Endodermal cell (in vitro differentiated cells): ENCODE measurements at regions not wholly inside any gene's neighbourhood (a gene's known extent, or its start where the extent isn't known, plus 50 kb on each side); places are given as distances from the start of the nearest gene placed in this dataset.

Experiments used
- DNase-seq: peaks from one replicate; pipeline ENCODE4 v3.0.0-alpha.2; 2017
- H3K27ac ChIP-seq: 2 replicates; pipeline ENCODE4 v1.5.1; 2013; ENCODE audit warnings: mild to moderate bottlenecking, low read depth, low read length, moderate library complexity
- H3K27me3 ChIP-seq: 2 replicates; pipeline ENCODE4 v1.6.1; 2013; ENCODE audit warnings: mild to moderate bottlenecking, low read length, moderate library complexity; ENCODE audit not compliant: insufficient read depth, control insufficient read depth, poor library complexity, severe bottlenecking
- H3K36me3 ChIP-seq: 2 replicates; pipeline ENCODE4 v1.7.0; 2013; ENCODE audit warnings: mild to moderate bottlenecking, low read length, moderate library complexity; ENCODE audit not compliant: control insufficient read depth, insufficient read depth
- H3K4me1 ChIP-seq: one replicate; pipeline ENCODE4 v1.7.0; 2013; ENCODE audit warnings: low read length; ENCODE audit not compliant: control insufficient read depth, insufficient read depth
- H3K4me3 ChIP-seq: 2 replicates; pipeline ENCODE4 v1.5.1; 2013; ENCODE audit warnings: mild to moderate bottlenecking, low read length, moderate library complexity
- H3K9ac ChIP-seq: 2 replicates; pipeline ENCODE4 v1.6.1; 2013; ENCODE audit warnings: mild to moderate bottlenecking, low read length, moderate library complexity; ENCODE audit not compliant: poor library complexity, severe bottlenecking; ENCODE audit errors: extremely low read depth
- H3K9me3 ChIP-seq: 2 replicates; pipeline ENCODE4 v1.6.1; 2013; ENCODE audit warnings: mild to moderate bottlenecking, low read length, moderate library complexity; ENCODE audit not compliant: control insufficient read depth
- H3K27ac Mint-ChIP-seq: 2 replicates; pipeline ENCODE4 v1.8.0; 2020; ENCODE audit warnings: mixed read lengths
- H3K27me3 Mint-ChIP-seq: 2 replicates; pipeline ENCODE4 v1.8.0; 2021; ENCODE audit warnings: mild to moderate bottlenecking, mixed read lengths; ENCODE audit not compliant: insufficient read depth
- H3K36me3 Mint-ChIP-seq: 2 replicates; pipeline ENCODE4 v1.8.0; 2020; ENCODE audit warnings: low read depth, mixed read lengths
- H3K4me1 Mint-ChIP-seq: 2 replicates; pipeline ENCODE4 v1.8.0; 2020; ENCODE audit warnings: mixed read lengths
- H3K4me3 Mint-ChIP-seq: 2 replicates; pipeline ENCODE4 v1.8.0; 2020; ENCODE audit warnings: mild to moderate bottlenecking, moderate library complexity, mixed read lengths
- H3K9me3 Mint-ChIP-seq: 2 replicates; pipeline ENCODE4 v1.8.0; 2020; ENCODE audit warnings: mild to moderate bottlenecking, mixed read lengths
- CTCF ChIP-seq: fragments of 200-600 bp; sonication (generic); conservative IDR thresholded peaks from 2 replicates; pipeline ENCODE4 v1.5.0; 2021; ENCODE audit warnings: antibody characterized with exemption, mild to moderate bottlenecking
- WGBS, 2 experiments: methylation state at CpG; one replicate each; pipeline versions ENCODE4 v1.1.5 to v1.1.7; 2013; ENCODE audit warnings: missing lambda C conversion rate in 2 of 2, mixed read lengths in 1 of 2; ENCODE audit not compliant: insufficient coverage in 1 of 2, insufficient read length in 1 of 2; 5-methylcytosine and 5-hydroxymethylcytosine counted together

DNA sequence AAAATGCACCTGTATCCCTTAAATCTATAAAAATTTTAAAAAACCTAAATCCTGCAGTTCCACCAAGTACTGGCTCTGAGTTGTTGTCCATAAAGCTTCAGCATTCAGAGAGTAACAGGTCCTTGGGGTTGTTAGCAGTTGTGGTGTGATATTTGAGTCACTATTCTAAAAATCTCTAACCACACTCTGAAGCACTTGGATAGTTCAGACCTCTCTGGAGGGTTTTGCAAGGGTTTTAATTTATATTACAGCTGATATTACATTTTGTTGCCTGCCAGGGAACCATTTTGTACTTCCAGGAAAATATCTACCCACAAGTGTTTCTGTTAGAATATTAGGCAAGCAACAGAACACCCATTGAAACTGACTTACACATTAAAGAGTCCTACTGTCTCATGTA is 255.6 kb downstream of the TBL1XR1 start:
- H3K4me3 Mint-ChIP-seq: no peak overlapping the region
- peaks cover 2% of the 10 kb centered on the region for H3K36me3 Mint-ChIP-seq
- Histone ChIP-seq H3K9me3 (no peaks in the 10 kb centered on the region), H3K27me3 (no peaks in the 10 kb centered on the region), H3K27ac (no peak overlapping the region), H3K4me1 (no peaks in the 10 kb centered on the region), H3K4me3 (no peak overlapping the region), H3K36me3 (no peaks in the 10 kb centered on the region), H3K9ac (no peak overlapping the region)
- DNase-seq: no peak
- H3K4me1 Mint-ChIP-seq: peaks cover 7% of the 10 kb centered on the region
- H3K27me3 Mint-ChIP-seq: no peaks in the 10 kb centered on the region
- TF ChIP-seq CTCF: no peak
- H3K9me3 Mint-ChIP-seq: peaks cover 3% of the 10 kb centered on the region
- no peak overlapping the region for H3K27ac Mint-ChIP-seq

- H3K9me3 ChIP-seq: peaks cover 7% of the 10 kb centered on the region
- Mint-ChIP-seq H3K36me3 (peaks cover 6% of the 10 kb centered on the region), H3K4me3 (no peak overlapping the region), H3K27ac (no peak overlapping the region), H3K9me3 (peaks cover 8% of the 10 kb centered on the region), H3K4me1 (peaks cover 7% of the 10 kb centered on the region), H3K27me3 (no peaks in the 10 kb centered on the region)
- peak; percentile 89 for TF ChIP-seq CTCF
- no peaks in the 10 kb centered on the region for H3K27me3 ChIP-seq
- H3K4me1 ChIP-seq: no peaks in the 10 kb centered on the region
- no peak overlapping the region for H3K4me3 ChIP-seq
- H3K9ac ChIP-seq: no peak overlapping the region
- no peaks in the 10 kb centered on the region for H3K36me3 ChIP-seq
- 70 to 91% methylated on average over 7 to 10 of the region's 10 CpGs for WGBS, 2 experiments
- DNase-seq: peak; percentile 70
- H3K27ac ChIP-seq: no peak overlapping the region
These were observed 258.1 kb downstream of the TBL1XR1 start for GRCh38 chr3:176939022-176939817.

- WGBS, 2 experiments: 91% methylated on average over 1 of the region's 1 CpG; no CpG with 5 or more reads in 1 of the 2 experiments
- no peaks in the 10 kb centered on the region for H3K36me3 ChIP-seq
- no peak overlapping the region for H3K27ac Mint-ChIP-seq
These were observed 259.3 kb downstream of the TBL1XR1 start for GRCh38 chr3:176937994-176938393.

More at GRCh38 chr3:176937994-176938393, 259.3 kb downstream of the TBL1XR1 start:
- Mint-ChIP-seq H3K9me3 (peaks cover 5% of the 10 kb centered on the region), H3K27me3 (no peaks in the 10 kb centered on the region), H3K36me3 (peaks cover 6% of the 10 kb centered on the region), H3K4me3 (no peak overlapping the region), H3K4me1 (peaks cover 7% of the 10 kb centered on the region)
- H3K4me3 ChIP-seq: no peak overlapping the region
- no peak overlapping the region for H3K27ac ChIP-seq
- DNase-seq: no peak
- H3K27me3 ChIP-seq: no peaks in the 10 kb centered on the region
- H3K9me3 ChIP-seq: peaks cover 16% of the 10 kb centered on the region
- H3K9ac ChIP-seq: no peak overlapping the region
- no peak for TF ChIP-seq CTCF
- H3K4me1 ChIP-seq: no peaks in the 10 kb centered on the region
